NCI-H226 (cell line): ENCODE measurements at regions not wholly inside any gene's neighbourhood (a gene's known extent, or its start where the extent isn't known, plus 50 kb on each side); places are given as distances from the start of the nearest gene placed in this dataset.

Experiments
- DNase-seq: peaks from one replicate; pipeline ENCODE4 v3.0.0-alpha.2; 2015

DNA sequence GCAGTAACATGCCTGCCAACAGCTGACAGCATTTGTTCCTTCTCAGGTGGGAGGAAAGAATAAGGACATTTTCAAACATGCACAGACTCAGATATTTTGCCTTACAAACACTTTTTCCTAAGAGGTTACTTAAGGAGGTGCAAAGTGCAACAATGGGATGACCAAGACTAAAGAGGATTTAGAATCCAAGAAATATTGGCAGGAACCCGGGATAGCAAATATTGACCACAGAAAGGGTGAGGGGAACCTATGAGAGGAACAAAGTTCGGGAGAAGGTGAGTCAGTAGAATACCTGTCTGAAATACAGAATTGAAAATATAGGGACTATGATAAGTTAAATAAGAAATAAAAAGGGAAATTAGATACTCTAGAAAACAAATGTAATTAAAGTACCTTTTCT, 321.9 kb upstream of the EMCN start:
- DNase-seq, result no peak

DNA sequence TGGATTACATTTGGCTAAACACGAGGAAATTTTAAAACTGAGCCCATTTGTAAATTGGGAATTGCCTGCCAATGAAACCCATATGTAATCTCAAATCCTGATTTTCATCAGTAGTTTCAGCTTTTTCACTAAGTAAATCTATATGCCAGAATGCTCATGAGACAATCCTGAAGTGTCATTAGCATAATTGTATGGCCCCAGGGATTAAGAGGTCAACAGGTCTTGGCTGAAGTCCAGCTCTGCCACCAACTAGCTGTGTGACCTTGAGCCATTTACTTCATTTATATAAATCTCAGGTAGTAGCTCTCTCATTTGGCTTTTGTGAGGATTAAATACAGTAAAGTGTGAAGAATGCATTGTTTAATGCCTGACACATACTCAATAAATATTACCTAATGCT, 320.5 kb upstream of the EMCN start:
- no peak for DNase-seq

DNA sequence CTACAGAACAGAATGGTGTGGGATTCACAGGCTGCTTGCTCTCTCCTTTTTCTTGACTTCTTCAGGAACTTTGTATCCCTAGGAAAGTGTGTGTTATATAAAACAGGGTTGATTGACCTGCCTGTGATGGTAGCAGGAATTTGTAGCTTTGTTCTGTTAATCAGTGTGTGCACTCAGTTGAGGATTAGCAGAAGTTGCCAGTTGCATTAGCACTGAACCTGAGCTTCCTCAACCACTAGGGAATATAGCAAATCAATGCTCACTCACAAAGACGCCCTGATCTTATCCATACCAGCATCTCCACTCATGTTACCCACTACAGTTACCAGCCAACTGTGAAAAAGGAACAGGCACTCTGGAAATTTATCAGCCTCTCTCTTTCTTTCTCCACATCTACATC, 319.1 kb upstream of the EMCN start:
- DNase-seq, result no peak

DNA sequence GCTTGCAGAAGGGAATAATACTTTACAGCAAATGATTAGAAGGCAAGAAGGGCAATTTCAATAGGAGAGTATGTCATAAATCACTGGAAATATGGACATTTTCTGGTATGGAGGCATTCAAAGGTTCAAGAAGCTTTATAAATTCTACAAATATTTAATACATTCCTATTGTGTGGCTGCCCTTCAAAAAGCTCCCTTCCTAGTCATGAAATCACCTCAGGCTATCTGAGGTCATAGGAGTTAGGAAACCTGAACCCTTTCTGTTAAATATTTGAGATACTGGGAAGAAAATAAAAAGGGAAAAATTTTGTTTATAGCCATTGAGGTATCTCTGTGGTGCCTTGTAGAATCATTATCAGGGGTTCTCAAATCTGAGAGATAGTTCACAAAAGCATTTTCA, 316.8 kb upstream of the EMCN start:
- peak; percentile 9 for DNase-seq

DNA sequence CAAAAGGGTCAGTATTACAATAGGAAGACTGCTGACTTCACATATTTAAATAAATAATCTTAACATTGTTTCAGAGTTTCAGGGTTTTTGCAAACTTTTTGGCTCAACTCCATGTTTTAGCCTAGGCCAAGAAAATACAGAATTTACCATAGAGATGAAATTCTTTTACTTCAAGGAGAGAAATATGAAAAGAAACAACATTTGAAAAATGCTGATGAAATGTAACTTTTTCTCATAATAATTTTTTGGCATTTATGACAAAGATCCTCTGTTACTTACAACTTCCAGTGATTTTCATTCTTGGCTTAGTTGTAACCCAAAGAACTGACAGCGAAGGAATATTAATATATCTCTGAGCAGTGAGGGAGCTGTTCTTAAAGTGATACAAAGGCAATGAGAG, 316.1 kb upstream of the EMCN start:
- DNase-seq, result no peak

DNA sequence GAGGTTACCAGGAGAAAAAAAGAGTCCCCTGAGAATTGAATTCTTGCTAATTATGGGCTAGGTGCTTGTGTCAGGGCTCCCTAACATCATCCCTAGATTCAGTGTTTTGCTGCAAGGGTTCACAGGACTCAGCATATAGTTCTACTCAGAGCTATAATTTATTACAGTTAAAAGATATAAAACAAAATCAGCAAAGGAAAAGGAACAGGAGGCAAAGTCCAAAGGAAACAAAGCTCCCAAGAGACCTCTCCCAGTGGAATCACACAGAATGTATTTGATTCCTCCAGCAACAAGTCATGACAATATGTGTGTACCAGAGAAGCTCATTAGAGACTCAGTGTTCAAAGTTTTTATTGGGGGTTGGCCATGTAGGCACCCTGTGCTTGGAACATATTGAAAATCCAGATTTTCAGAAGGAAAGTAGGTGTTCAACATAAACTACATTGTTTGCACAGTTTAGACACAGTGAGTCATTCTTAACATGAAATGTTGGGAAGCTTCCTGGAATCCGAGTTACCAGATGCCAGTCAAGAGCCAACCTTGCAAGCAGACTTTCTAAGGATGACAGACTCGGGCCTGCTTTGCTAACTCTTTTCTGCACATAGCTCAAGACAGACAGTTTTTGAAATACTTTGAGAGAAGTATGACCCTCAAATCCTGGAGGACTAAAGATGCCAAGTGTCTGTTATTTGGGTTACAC, 311.3 kb upstream of the EMCN start:
- DNase-seq, result peak; percentile 37

DNA sequence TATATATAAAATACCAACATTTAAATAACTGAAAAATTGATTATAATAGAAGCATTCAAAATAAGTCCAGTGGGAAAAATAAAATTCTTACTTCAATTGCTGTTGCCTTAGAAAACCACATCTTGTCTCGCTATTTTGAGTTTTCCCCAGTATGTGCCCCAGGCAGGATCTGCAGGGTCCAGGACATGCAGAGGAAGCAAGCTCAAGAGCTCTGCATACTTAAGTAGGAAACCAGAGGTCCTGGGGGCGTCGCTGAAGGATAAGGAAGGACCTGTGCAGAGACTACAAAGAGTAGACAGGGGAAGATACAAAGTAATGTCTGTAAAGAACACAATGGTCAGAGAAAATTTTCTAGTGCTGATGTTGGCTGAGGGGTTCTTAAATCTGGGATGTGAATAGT, 310.5 kb upstream of the EMCN start:
- no peak for DNase-seq

DNA sequence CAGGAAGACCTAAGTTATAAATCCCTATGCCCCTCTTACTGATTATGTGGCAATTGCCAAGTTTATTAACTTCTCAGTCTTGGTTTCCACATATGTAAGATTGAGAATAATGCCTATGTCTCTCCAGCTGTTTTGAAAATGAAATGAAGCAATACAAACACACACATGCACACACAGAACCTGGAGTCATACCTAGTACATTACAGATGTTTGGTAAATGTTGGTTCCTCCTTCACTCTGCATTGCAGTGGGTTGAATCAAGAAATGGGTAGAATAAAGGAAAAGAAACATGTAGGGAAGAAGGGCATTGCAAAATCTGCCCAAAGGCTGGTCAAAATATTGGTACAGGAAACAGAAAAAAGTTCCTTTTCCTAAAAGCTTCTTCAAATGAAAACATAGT, 309.9 kb upstream of the EMCN start:
- no peak for DNase-seq

DNA sequence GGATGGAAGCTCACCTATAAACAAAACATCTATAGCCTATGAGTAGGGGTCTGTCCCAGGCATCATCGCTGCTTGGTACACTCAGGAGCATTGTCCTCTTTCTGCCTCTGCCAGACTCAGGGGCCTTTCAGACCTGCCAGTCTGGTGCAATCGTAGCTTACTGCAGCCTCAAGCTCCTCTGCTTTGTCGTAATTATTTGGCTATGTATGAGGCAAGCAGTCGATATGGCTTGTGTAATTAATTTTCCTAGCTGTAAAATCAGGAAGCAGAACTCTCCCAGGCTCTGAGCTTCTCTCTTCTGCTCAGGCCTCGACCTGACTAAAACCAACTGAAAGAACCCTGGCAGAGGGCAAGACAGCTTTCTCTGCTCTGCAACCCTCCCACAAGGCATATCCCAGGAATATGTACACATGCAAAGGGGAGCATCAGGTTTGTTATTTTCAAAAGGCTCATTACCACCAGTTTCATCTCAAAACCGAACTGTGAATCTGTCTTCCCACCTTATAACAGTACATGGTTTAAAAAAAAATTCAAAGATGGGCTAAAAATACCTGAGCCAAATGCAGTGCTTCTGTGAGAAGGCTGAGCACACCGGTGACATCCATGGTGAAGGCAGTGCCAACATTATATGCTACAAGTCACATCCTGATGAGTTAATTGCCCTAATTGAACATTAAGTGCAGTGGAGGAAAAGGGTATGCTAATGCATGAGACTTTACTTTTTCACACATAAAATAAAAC, 309.2 kb upstream of the EMCN start:
- DNase-seq, result no peak

DNA sequence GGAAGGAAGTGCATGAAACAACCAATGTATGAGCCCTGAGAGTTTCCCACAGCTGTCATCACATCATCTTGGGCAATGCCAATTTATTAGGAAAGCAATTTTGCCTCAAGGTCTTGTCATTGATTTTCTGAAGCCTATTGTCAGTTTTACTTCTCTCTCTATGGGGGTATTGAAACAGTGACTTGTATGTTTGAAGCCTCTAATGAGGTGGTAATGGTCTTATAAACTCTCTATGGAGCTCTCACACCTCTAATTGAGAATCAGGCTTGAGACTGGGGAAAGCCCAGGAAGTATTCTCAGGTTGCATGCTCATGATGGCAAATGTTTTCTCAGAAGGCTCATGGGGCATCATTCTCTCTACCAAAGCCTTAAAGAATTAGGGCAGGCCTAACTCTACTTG, 308.2 kb upstream of the EMCN start:
- no peak for DNase-seq

DNA sequence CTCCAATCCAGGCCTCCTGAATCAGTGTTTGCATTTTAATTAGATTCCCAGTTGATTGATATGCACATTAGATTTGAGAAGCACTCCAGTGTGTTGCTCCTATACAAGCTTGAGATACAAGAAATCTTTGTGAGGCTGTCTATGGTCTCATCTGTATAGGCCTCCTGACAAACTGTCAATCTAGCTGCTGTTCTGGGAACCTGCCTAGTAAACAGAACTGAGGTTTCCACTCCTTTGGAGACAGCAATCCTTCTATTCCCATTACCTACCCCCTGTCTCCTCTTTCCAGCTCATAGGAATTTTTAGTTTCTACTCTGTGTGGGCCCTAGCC, 306.1 kb upstream of the EMCN start:
- DNase-seq, result no peak

DNA sequence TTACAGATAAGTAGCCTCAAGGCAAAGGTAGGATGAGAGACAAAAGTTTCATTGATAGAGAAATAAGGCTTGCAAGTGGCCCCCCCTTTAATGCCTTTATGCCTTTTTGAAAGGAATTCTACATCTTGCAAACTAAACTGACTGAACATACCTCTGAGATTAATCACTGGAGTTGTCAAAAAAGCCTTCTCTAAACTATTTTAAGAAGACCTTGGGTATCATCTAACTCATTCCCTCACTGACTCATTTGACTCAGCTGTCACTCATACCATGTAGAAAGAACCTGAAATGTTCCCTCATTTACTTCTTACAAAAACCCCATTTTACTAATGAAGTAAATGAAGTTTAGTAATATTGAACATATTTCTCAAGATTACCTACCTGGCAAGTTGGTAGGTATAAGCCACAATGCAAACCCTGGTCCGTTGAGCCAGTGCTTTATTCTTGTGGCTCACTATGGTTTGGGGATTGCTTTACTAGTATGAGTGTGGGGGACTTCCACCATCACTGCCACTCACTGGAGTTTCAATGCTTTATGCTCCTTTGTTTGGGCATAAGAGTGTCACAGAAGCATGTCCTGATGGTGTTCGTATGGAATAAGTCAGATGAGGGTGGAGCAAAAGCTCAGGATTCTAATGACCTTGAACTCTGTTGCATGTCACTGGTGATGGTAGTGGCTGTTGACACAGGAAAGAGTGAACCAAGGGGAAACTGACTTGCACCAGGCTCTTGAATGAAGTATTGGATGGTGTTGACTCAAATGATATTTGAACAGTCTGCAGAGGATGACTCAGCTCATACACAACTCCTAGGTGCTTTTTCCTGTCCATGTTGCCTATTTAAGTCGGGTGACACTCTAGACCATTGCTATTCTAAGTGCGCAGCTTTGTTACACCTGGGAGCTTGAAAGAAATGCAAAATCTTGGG, 305.5 kb upstream of the EMCN start:
- DNase-seq, result peak; percentile 70

DNA sequence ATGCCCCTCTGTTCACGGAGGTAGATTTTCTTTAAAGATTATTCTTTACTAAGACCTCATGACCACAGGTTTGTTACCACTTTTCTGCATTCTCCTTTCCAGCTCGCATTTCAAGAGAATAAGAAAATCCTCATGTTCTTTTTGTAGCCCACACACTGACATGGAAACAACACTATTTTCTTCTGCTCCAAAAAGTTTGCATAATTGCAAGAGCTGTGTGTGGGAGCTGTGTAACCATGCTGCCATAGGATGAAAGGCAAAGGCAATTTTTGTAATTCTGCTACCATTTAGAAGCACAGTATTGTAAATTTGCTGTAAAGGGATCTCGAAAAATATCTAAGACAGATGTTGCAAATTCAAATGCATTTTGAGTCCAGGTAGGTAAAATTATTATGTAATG, 302.4 kb upstream of the EMCN start:
- no peak for DNase-seq

DNA sequence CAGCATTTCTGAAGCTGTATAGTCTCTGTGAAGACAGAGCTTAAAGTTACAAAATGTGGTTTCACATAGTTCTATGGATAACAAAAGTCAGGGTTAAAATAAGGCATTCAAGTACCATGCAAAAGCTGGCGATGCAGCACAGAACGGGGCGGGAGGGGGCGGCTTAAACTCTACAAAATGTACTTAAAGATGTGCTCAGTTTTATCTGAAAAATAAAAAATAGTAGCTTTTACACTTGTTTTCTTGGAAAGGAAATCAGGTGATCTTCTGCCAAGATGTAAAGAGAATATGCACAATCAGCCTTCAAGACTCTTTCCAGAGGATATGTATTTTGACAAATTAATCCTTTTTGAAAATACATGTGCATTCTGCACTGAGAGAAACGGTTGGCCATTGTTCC, 301.7 kb upstream of the EMCN start:
- DNase-seq, result no peak

DNA sequence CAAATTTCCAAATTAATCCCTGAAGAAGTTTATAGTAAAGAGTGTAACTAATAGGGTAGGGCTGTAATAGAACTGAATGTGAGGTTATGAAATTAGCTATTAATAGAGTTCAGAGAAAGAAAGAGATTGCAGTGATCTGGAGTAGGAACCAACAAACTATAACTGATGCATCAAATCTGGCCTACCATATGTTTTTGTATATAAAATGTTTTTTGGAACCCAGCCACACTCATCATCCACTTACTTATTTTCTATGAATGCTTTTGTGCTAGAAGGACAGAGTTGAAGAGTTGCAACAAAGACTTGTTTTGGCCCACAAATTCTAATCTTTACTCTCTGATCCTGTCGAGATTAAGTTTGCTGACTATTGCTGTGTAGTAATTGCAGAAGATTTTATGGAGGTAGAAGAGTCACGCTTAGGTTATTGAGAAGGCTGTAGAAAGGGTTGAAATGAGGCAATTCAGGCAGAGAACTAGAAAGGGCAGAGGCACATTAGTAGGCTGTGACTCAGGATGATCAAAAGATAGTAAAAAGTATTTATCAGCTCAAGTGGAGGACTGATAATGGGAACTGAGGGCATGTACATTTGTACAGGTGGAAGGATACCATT, 298.7 kb upstream of the EMCN start:
- no peak for DNase-seq

DNA sequence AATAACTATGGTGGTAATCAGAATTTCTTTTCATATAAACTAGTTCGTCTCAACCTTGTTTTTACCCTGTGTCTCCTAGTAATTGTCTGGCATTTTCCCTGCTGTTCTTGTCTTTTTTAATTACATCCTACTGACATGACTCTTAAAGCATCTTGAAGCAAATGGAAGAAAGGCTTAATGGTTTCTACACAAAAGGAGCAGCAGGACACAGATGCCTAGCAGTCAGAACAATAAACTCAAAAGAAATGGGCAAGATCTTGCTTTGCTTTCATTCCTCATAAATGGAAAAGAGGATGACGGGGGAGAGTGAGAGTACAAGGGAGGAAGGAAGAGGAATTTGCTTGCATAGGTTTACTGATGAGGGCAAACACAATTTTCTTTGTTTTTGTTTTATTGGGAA, 293.2 kb upstream of the EMCN start:
- no peak for DNase-seq

DNA sequence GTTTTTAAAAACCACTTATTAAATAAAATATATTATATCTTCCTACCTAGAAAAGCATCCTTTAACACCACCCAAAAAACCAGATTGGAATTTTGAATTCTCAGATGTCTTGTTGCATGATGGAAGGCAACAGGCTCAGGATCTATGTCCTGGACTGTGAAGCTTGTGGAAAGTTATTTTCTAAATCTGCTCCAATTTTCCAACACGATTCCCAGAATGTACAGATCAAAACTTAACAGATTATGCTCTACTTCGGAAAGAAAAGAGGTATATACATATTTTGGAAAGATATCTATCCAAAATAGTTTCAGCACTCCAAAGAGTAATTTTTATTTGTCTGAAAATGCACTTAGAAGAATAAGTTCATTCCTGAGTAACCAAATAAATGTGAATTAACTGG, 291.7 kb upstream of the EMCN start:
- no peak for DNase-seq

DNA sequence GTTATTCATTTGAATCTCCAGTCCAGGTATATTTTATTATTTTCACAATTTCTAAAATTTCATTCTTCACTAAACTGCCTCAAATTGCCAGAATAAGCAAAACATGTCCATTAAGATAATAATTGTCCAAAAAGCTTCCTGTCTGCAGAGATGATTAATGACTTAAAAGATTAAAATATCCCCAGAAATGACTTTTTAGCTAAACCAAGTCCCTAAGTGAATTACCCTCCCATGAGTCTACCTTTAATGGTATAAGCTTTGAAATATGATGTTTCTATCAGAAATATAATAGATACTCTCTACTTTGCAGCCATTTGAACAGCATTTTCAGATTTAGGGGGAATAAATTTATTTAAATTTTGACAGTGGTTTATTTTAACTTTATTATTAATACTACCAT, 289.2 kb upstream of the EMCN start:
- no peak for DNase-seq

DNA sequence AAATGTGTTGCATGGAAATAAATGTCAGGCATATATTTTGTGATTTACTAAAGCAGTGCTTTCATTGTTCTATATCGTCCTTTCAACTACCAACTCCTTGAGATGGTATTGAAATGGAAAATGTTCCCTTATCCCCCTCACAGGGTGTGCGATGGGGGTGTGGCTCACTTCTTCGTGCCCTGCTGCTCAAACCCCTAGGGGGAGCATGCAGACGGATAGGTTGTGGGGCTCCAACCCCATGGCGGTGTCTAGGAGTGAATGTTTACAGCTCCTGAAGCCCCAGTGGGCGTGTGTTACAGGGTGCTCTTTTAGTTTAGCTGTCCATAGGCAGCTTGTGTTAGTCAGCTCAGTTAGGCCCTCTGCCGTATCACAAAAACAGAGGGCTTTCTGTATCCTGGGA, 287.7 kb upstream of the EMCN start:
- no peak for DNase-seq

DNA sequence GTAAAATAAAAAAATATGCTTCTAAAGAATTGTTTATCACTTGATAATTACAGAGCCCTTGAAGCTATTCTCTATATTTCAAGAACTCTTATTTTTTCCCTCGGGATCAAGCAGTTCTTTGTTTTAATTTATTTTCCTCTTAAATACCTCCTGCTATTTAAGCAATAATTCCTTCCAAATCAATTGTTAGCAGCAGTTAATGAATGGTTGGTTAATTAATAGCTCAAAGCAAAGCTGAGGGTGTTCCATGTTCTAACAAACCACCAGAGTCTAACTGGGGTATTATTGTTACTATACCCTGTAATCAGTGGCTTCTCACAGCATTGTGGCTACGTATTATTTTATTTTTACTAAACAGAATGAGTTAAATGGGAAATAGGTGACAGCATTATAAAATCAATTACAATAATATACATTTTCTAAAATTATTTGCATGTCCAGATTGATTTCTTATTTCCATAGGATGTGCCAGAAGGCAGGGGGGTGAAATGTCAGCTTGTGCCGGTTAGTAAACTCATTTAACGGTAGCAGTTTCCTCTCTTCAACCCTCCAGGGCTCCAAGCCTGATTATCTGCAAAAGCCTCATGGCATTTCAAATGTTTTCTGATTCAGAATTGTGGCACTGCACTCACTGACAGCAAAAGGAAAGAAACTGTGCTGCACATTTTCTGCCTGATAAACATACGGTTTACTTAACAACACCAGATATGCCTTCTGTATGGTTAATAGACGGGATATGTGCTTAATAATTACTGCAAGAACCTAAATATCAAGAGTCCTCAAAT, 286.9 kb upstream of the EMCN start:
- DNase-seq, result no peak

DNA sequence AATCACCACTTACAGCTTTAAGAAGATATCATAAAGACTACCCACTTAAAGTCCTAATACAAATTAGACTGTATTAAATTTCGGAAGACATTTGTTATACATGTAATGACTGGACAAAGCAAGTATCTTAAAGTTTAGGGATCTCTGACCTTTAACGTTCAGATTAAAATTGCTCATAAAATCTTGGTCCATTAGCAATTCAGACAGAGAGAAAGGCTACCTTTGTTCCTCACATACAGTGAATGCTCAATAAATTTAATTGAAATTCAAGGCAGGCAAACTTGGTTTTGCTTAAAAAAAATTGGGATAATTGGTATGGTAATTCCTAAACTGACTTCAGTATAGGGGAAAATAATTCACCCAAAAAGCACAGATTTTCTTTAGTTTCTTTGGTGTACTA, 285.9 kb upstream of the EMCN start:
- no peak for DNase-seq

DNA sequence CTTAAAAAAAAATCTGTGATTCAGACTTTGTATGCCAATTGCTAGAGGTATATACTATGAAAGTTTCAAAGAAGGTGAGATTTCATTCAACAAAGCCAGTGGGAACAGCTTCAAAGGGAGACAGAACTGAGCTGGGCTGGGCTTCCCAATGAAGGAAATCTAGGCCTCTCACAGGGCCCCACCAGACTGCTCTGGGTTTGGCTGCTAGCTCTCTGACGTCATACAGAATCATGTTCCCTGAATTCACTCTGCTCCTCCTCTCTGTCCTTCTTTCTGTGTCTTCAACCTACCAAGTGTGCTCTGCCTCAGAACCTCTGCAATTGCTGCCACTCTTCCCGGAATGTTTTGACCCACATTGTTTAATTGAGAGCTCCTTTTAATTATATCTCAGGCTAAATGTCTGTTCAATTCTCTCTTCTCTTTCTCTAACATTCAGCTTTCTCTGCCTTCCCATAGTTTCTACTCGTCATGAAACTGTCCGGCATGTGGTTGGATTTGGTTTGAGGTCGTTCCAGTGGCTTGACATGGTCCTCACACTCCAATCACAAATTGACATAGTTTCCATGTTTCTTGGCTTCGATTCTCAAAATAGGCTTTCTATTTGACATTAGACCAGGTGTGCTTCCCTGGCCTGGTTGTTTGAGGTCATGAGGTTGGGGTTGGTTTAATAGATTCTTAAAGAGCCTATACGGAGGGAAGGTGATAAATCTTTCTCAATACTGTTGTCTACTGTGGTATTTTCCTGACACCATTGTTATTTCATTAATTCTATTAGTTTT, 282.1 kb upstream of the EMCN start:
- DNase-seq, result no peak
